Colon (tissue), 2 donors: ENCODE measurements at regions not wholly inside any gene's neighbourhood (a gene's known extent, or its start where the extent isn't known, plus 50 kb on each side); places are given as distances from the start of the nearest gene placed in this dataset.
"Not testable (repeated sequence)": the region's sequence is repeated elsewhere in the genome, so short reads cannot be mapped to it uniquely, and the experiment has no call there.

Source experiments
- FAIRE-seq: peaks from 2 replicates; lab custom pipeline; 2012; peaks lifted over from hg19 to GRCh38; lab: Jason Lieb, UNC
- donor health status: control.
- donor health status: control.

- no peak for FAIRE-seq
Measured at GRCh38 chr9:81741103-81741502, 51.8 kb upstream of the TLE1 start.

GRCh38 chr9:81748091-81748490, 58.7 kb upstream of the TLE1 start:
- FAIRE-seq, result no peak

GRCh38 chr9:81753436-81753835, 64.1 kb upstream of the TLE1 start:
- no peak for FAIRE-seq

- no peak for FAIRE-seq
Measured at GRCh38 chr9:81754245-81754644, 64.9 kb upstream of the TLE1 start.

- no peak for FAIRE-seq
Measured at GRCh38 chr9:81755721-81756120, 66.4 kb upstream of the TLE1 start.

GRCh38 chr9:81756561-81756960, 67.2 kb upstream of the TLE1 start:
- no peak for FAIRE-seq

GRCh38 chr9:81758123-81758797, 68.9 kb upstream of the TLE1 start:
- no peak for FAIRE-seq

GRCh38 chr9:81759680-81760215, 70.4 kb upstream of the TLE1 start:
- no peak for FAIRE-seq

- FAIRE-seq, result no peak
Measured at GRCh38 chr9:81767921-81768320, 78.6 kb upstream of the TLE1 start.

- no peak for FAIRE-seq
Measured at GRCh38 chr9:81771571-81771970, 82.2 kb upstream of the TLE1 start.

- FAIRE-seq, result no peak
Measured at GRCh38 chr9:81772144-81772543, 82.8 kb upstream of the TLE1 start.

- no peak for FAIRE-seq
Measured at GRCh38 chr9:81776390-81776789, 87.0 kb upstream of the TLE1 start.

- no peak for FAIRE-seq
Measured at GRCh38 chr9:81776834-81777233, 87.5 kb upstream of the TLE1 start.

GRCh38 chr9:81777482-81777881, 88.1 kb upstream of the TLE1 start:
- no peak for FAIRE-seq

- no peak for FAIRE-seq
Measured at GRCh38 chr9:81782313-81782995, 93.1 kb upstream of the TLE1 start.

GRCh38 chr9:81787747-81788632, 98.6 kb upstream of the TLE1 start:
- FAIRE-seq, result no peak

GRCh38 chr9:81789721-81790120, 100.4 kb upstream of the TLE1 start:
- FAIRE-seq, result no peak

- no peak for FAIRE-seq
Measured at GRCh38 chr9:81790166-81790565, 100.8 kb upstream of the TLE1 start.

GRCh38 chr9:81791076-81791475, 101.7 kb upstream of the TLE1 start:
- FAIRE-seq, result no peak

- FAIRE-seq, result no peak
Measured at GRCh38 chr9:81798606-81799005, 109.3 kb upstream of the TLE1 start.

GRCh38 chr9:81801190-81801589, 111.8 kb upstream of the TLE1 start:
- FAIRE-seq, result no peak

GRCh38 chr9:81804306-81804705, 115.0 kb upstream of the TLE1 start:
- no peak for FAIRE-seq

- not testable (repeated sequence) for FAIRE-seq
Measured at GRCh38 chr9:81811688-81812087, 116.5 kb upstream of the SPATA31D4 start.
